ENCODE measurements at regions not wholly inside any gene's neighbourhood (a gene's known extent, or its start where the extent isn't known, plus 50 kb on each side); places are given as distances from the start of the nearest gene placed in this dataset.

DNA sequence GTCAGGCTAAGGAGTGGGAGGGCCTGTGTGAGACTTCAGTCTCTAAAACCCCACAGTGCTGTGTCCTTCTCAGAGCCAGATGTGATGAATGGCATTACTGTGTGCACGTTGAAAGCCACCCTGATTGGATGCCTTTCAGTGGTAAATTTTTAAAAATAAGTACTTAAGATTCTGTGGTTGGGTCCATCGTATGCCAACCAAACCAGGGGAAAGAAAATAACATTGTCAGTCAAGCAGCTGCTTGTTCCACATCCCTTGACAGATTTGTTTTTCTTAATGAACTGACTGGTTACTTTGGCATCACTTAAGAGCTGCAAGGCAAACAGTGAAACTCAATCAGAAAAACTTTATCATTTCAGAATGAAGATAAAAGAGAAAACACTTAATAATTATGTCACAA is 334.0 kb upstream of the NT5E start:
- no peak overlapping the region for H3K27ac ChIP-seq
- intact Hi-C loops (cut with DNase I; ENCODE audit: low total_unique reads), result no loop called here
- DNase-seq, result no peak
- H3K4me1 ChIP-seq, result peaks cover 0 to 40% (median 7%) of the 10 kb centered on the region in 4 donors
- H3K9me3 ChIP-seq, result no peaks in the 10 kb centered on the region
- TF ChIP-seq, protein P1, sequence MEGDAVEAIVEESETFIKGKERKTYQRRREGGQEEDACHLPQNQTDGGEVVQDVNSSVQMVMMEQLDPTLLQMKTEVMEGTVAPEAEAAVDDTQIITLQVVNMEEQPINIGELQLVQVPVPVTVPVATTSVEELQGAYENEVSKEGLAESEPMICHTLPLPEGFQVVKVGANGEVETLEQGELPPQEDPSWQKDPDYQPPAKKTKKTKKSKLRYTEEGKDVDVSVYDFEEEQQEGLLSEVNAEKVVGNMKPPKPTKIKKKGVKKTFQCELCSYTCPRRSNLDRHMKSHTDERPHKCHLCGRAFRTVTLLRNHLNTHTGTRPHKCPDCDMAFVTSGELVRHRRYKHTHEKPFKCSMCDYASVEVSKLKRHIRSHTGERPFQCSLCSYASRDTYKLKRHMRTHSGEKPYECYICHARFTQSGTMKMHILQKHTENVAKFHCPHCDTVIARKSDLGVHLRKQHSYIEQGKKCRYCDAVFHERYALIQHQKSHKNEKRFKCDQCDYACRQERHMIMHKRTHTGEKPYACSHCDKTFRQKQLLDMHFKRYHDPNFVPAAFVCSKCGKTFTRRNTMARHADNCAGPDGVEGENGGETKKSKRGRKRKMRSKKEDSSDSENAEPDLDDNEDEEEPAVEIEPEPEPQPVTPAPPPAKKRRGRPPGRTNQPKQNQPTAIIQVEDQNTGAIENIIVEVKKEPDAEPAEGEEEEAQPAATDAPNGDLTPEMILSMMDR (IDR thresholded peaks at IDR 0.05), result no peak
- no peaks in the 10 kb centered on the region for H3K36me3 ChIP-seq
- H3K27me3 ChIP-seq, result no peaks in the 10 kb centered on the region
- H3K4me3 ChIP-seq, result no peak overlapping the region

GRCh38 chr6:85115376-85115775 is 334.5 kb upstream of the NT5E start:
- Histone ChIP-seq H3K27me3 (no peaks in the 10 kb centered on the region), H3K9me3 (no peaks in the 10 kb centered on the region), H3K4me1 (peaks cover 0 to 40% (median 7%) of the 10 kb centered on the region in 4 donors), H3K36me3 (no peaks in the 10 kb centered on the region), H3K27ac (no peak overlapping the region), H3K4me3 (no peak overlapping the region)
- no peak for DNase-seq
- TF ChIP-seq, protein P1 (IDR thresholded peaks at IDR 0.05), result no peak
- intact Hi-C loops (cut with DNase I; ENCODE audit: low total_unique reads), result no loop called here

DNA sequence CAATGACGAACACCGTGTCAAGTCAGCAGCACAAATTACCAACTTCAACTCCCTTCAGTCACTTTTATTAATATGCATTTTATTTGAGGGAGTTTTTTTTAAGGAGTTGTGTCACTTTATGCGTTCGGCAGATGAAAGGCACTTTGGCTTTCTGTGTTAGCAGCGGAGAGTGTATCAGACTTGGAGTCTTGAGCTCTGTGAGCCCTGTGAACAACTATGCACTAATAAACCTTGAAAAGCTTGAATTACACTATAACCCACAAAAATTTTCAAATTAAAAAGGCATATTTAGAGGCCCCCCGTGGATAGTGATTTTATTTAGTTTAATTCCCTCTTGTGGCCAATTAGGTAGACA is 335.3 kb upstream of the NT5E start:
- TF ChIP-seq, protein P1 (IDR thresholded peaks at IDR 0.05), result no peak
- no peak for DNase-seq
- intact Hi-C loops (cut with DNase I; ENCODE audit: low total_unique reads), result no loop called here
- no peaks in the 10 kb centered on the region for H3K9me3 ChIP-seq
- H3K4me3 ChIP-seq, result peak overlapping the region; percentile 30 to 39
- no peaks in the 10 kb centered on the region for H3K36me3 ChIP-seq
- H3K27me3 ChIP-seq, result no peaks in the 10 kb centered on the region
- H3K27ac ChIP-seq, result no peak overlapping the region
- H3K4me1 ChIP-seq, result peaks cover 0 to 40% (median 7%) of the 10 kb centered on the region in 4 donors

DNA sequence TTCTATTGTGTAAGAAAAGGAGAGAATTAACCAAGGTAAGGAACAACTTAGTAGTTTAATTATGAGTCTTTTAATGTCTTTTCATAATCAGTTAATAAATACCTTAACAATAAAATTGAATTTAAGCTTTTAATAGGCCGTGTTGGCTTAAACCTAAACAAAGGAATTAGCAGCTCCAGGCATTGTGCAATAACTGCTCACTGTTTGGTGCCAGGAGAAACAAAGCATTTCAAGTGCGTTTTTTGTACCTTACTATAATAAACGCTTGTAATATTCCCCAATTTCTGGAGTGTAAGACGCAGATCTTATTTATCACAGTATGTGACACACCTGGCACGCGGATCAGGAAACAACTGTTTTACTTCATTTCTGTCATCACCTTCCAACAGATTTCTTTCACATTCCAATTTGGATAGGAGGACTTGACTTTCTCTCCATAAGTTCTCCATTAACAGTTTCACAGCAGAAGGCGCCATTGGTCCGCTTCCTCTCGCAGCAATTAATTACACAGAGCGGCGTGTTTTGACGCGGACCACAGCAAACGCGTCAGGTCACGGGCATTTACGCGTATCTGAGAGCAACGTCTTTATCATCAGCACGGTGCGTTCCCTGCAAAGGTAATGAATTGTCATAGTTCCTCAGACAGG is 335.8 kb upstream of the NT5E start:
- TF ChIP-seq, protein P1 (IDR thresholded peaks at IDR 0.05), result no peak
- H3K4me3 ChIP-seq, result peak overlapping the region; percentile 30 to 39
- no peak overlapping the region for H3K27ac ChIP-seq
- no peaks in the 10 kb centered on the region for H3K27me3 ChIP-seq
- peaks cover 0 to 40% (median 7%) of the 10 kb centered on the region in 4 donors for H3K4me1 ChIP-seq
- intact Hi-C loops (cut with DNase I; ENCODE audit: low total_unique reads), result no loop called here
- no peak for DNase-seq
- no peaks in the 10 kb centered on the region for H3K9me3 ChIP-seq
- no peaks in the 10 kb centered on the region for H3K36me3 ChIP-seq

GRCh38 chr6:85112540-85112939 is 337.3 kb upstream of the NT5E start:
- H3K4me3 ChIP-seq, result no peak overlapping the region
- H3K4me1 ChIP-seq, result peaks cover 0 to 40% (median 7%) of the 10 kb centered on the region in 4 donors
- H3K36me3 ChIP-seq, result no peaks in the 10 kb centered on the region
- intact Hi-C loops (cut with DNase I; ENCODE audit: low total_unique reads), result no loop called here
- no peaks in the 10 kb centered on the region for H3K9me3 ChIP-seq
- no peak overlapping the region for H3K27ac ChIP-seq
- H3K27me3 ChIP-seq, result no peaks in the 10 kb centered on the region
- no peak for DNase-seq
- TF ChIP-seq, protein P1 (IDR thresholded peaks at IDR 0.05), result no peak

All from tibial artery (tissue), 4 donors.